ENCODE measurements at regions not wholly inside any gene's neighbourhood (a gene's known extent, or its start where the extent isn't known, plus 50 kb on each side); places are given as distances from the start of the nearest gene placed in this dataset.

GRCh38 chr22:46040471-46041465 lies 63.8 kb upstream of the WNT7B start:
- in situ Hi-C loops (cut with HindIII; ENCODE audit: low sequenced_read_pairs): no loop called here
- no peak for TF ChIP-seq CTCF (IDR thresholded peaks at IDR 0.05; ENCODE audit: low read depth, low read length)
- no peak for DNase-seq (ENCODE audit: low read depth, low spot score)
- H3K4me3 ChIP-seq (ENCODE audit: low read depth, low read length): no peak overlapping the region

GRCh38 chr22:46041642-46042041 lies 64.7 kb upstream of the WNT7B start:
- in situ Hi-C loops (cut with HindIII; ENCODE audit: low sequenced_read_pairs): no loop called here
- no peak overlapping the region for H3K4me3 ChIP-seq (ENCODE audit: low read depth, low read length)
- no peak for TF ChIP-seq CTCF (IDR thresholded peaks at IDR 0.05; ENCODE audit: low read depth, low read length)
- no peak for DNase-seq (ENCODE audit: low read depth, low spot score)

- in situ Hi-C loops (cut with HindIII; ENCODE audit: low sequenced_read_pairs): no loop called here
- no peak overlapping the region for H3K4me3 ChIP-seq (ENCODE audit: low read depth, low read length)
- no peak for TF ChIP-seq CTCF (IDR thresholded peaks at IDR 0.05; ENCODE audit: low read depth, low read length)
- DNase-seq (ENCODE audit: low read depth, low spot score): no peak
These were observed 65.8 kb upstream of the WNT7B start for GRCh38 chr22:46042786-46043185.

- in situ Hi-C loops (cut with HindIII; ENCODE audit: low sequenced_read_pairs): no loop called here
- DNase-seq (ENCODE audit: low read depth, low spot score): no peak
- no peak overlapping the region for H3K4me3 ChIP-seq (ENCODE audit: low read depth, low read length)
- TF ChIP-seq CTCF (IDR thresholded peaks at IDR 0.05; ENCODE audit: low read depth, low read length): no peak
These were observed 66.4 kb upstream of the WNT7B start for GRCh38 chr22:46043339-46043738.

GRCh38 chr22:46043816-46044620 lies 67.1 kb upstream of the WNT7B start:
- H3K4me3 ChIP-seq (ENCODE audit: low read depth, low read length): peak overlapping the region; percentile 52
- no peak for TF ChIP-seq CTCF (IDR thresholded peaks at IDR 0.05; ENCODE audit: low read depth, low read length)

GRCh38 chr22:46044621-46045458 lies 67.9 kb upstream of the WNT7B start:
- peak overlapping the region; percentile 52 for H3K4me3 ChIP-seq (ENCODE audit: low read depth, low read length)
- DNase-seq (ENCODE audit: low read depth, low spot score): peak; percentile 36
- TF ChIP-seq CTCF (IDR thresholded peaks at IDR 0.05; ENCODE audit: low read depth, low read length): no peak
- in situ Hi-C loops (cut with HindIII; ENCODE audit: low sequenced_read_pairs): no loop called here

More at GRCh38 chr22:46043816-46044620, 67.1 kb upstream of the WNT7B start:
- DNase-seq (ENCODE audit: low read depth, low spot score): no peak
- in situ Hi-C loops (cut with HindIII; ENCODE audit: low sequenced_read_pairs): no loop called here
